Activated CD4-positive, alpha-beta T cell treated with anti-CD3 and anti-CD28 coated beads, Interleukin-10, Interleukin-2, amounts not matched to agents 100 ng/mL and 50 ng/mL, durations not matched to agents 16 hours and 8 hours (primary cell): ENCODE measurements at regions not wholly inside any gene's neighbourhood (a gene's known extent, or its start where the extent isn't known, plus 50 kb on each side); places are given as distances from the start of the nearest gene placed in this dataset.

Source experiments
- DNase-seq: peaks from one replicate; pipeline ENCODE4 v3.0.0-alpha.2; 2020

DNA sequence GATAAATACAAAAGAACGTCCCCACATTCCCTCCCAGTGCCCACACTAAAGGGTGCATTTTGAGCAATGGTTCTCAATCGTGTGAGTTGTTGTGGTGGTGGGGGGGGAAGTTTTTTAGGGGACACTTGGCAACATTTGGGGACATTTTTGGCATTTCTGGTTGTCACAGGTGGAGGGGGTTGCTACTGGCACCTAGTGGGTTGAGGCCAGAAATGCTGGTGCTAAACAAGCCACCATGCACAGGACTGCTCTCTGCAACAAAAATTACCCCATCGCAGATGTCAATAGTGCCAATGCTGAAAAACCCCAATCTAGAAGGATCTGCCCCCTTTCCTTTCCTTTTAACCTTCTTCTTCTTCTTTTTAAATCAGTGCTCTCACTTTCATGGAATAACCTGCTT, 453.3 kb downstream of the TSHZ3 start:
- no peak for DNase-seq

DNA sequence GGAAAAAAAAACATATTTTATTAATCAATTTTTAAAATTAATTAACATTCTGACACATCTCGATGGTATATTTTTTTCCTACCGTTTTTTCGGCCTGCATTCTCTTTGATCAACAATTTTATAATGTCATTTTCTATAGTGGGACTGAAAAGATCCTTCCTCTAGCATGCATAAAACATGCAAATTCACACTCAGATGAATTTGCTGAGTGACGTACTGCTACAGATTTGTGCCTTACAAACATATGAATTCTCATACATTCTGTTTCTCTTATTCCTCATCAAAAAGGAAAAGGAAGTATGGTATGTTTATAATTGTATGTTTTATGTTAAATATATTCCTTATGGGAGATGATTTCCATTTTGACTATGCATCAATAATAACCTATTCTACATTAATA, 458.2 kb downstream of the TSHZ3 start:
- no peak for DNase-seq

DNA sequence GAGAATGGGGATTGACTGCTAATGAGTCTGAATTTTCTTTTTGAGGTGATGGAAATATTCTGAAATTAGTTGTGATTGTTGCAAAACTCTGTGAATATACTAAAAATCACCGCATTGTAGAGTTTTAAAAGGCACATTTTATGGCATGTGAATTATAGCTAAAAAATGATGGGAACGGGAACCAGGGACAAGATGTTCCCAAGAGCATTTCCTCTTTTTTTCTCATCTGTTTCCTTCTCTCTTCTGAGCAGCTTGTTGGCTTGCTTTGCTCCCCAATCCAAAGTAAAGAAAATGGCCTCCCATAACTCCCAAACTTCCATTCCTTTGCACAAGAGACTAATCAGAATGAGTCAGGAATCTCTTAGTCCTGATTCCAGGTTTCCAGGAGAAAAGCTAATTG, 459.2 kb downstream of the TSHZ3 start:
- DNase-seq = no peak

GRCh38 chr19:30888937-30889336, 460.3 kb downstream of the TSHZ3 start:
- DNase-seq = no peak

DNA sequence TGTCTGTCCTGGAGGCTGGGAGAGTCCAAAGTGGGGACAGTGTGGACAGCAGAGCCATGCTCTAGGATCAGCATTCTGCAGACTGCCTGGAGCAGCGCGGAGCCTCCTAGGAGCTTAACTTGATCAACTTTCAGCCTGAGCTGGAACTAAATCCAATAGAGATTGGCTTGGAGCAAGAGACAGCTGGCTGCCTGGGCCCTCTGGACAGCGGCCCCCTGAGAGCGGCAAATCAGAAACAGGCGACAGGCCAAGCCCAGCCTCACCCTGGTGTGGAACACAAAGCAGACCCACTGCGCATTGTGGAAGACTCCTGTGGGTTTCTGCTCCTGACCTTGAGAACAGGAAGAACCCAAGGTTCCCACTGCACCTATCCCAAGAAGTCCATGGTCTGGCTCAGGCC, 462.2 kb downstream of the TSHZ3 start:
- no peak for DNase-seq

DNA sequence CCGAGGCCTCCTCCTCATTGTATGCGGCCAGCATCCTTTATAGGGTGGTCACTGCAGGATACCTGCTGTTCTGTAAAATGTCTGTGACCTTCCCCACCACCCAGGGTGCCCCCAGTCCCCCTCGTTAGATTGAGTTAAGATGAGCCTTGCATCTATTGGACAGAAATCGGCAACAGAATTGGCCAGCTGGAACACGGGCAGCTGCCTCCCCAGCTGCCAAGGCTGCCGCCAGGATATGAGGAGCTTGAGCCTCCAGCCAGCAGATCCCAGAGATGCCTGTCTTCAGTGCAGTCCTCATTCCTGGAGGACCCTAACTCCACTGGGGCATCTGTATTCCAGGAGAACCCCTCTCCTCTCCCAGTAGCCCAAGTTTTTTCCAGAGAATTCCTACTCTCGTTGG, 463.0 kb downstream of the TSHZ3 start:
- DNase-seq = no peak

DNA sequence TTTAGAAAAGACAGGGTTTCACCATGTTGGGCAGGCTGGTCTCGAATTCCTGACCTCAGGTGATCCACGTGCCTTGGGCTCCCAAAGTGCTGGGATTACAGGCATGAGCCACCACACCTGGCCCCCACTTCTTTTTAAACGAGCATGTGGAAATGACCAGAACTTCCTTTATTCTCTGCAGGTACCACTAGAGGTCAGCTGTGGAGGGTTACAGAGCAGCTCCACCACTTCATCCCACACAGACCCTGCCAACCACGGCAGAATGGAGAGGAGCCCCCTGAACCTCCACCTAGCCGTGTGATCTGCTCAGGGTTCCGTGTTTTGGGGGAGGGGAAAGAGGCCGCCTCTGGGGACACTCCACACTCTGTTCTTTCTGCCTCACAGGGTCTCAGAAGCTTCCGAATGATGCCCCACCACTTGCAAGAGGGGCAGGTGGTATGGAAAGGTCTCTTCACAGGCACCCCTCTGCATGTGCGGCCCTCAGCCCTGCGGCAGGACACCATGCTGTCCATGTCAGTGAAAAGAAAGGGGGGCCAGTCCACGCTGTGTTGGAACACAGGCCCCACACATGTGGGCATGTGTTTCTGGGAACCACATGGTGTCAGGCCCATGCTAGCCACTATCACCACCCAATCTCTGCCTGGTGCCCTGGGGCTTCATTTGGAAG, 465.0 kb downstream of the TSHZ3 start:
- DNase-seq = no peak

- DNase-seq = no peak
Measured at GRCh38 chr19:30883071-30883470, 466.2 kb downstream of the TSHZ3 start.

- no peak for DNase-seq
Measured at GRCh38 chr19:30882411-30883005, 466.7 kb downstream of the TSHZ3 start.

- DNase-seq = no peak
Measured at GRCh38 chr19:30881930-30882329, 467.3 kb downstream of the TSHZ3 start.

DNA sequence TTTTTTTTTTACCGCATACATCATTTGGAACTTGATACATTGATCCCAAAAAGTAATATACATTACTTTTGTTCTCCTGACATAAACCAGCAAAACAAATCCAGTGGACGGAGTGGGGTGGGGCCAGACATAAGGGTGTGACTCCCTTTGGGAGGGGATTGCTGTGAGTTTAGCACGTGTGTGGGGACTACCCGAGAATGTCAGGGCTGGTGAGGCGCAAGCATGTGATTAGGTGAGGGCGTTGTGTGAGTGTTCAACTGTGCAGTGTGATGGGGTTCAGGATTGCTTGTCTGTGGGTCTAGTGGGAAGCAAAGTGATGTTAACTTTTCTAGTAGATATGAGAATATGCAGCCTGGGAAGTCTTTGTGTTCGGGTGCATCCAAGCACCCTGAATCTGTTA, 468.0 kb downstream of the TSHZ3 start:
- DNase-seq = no peak

DNA sequence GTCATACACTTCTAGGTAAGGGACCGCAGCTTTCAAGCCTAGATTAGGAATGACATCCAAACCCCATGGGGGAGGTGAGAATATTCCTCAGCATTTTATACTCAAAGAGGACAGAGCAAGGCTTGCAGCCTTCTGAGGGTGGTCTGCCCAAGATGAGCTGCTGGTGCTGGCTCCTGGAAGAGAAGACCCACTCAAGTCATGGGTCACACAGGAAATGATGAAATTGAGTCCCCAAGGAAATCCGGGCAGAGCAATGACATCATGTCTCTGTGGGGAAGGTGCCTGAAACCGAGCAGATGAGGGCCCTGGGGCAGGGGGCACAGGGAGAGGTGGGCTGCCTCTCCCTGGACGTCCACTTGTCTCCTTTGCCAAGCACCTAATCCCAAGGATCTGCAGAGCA, 468.7 kb downstream of the TSHZ3 start:
- no peak for DNase-seq

- no peak for DNase-seq
Measured at GRCh38 chr19:30880151-30880550, 469.1 kb downstream of the TSHZ3 start.

DNA sequence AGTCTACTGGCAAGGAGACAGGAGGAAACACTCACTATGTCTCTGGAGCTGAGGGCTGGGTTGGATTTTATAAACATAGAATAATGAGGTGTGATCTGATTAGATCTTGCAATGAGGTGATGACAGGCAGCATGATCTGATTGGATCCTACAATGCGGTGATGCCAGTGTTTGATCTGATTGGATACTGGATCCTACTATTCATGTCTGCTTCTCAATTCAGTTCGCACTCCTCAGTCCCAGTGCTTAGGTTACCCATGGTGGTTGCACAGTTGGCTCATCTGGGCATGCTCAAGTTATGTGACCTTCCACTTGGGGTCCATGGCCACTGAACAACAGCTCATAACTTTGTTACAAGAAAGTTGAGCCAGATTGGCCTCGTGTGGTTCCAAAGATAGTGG, 469.5 kb downstream of the TSHZ3 start:
- DNase-seq = no peak

GRCh38 chr19:30879225-30879624, 470.0 kb downstream of the TSHZ3 start:
- DNase-seq = no peak

DNA sequence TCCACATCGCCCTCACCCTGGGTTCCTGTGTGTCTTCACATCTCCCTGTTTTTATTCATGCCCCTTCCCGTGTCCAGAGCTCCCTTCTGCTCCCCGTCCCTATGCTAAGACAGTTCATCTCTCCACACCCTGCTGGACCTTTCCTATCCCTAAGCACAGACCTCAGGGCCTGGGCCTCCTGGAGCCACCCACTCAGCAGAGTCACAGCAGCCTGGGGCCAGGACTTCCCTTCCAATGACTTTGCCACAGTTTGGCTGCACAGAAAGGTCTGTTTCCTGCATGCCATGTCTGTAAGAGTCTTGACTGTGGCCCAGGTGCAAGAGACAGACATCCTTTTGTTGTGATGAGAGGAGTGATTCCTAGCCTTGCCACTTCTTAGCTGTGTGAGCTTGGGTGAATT, 470.7 kb downstream of the TSHZ3 start:
- no peak for DNase-seq

DNA sequence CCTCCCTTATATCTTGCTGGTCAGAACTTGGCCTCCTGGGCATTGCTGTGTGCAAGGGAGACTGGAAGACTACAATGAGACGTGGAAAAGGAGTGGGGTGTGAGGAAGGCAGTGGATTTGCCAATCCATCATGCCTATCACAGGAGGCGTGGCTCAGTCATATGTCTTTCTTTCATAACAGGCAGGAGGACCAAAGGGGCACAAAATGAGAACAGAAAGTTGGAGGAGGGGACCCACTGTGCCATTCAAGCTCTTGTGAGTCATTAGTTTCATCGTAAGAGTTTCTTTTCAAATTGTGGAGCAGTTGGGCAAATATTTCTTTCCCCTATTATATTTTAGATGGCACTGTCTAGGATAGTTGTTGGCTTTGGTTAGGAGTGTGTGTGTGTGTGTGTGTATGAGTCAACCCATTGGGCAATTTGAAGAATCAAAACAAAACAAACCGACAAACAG, 471.5 kb downstream of the TSHZ3 start:
- no peak for DNase-seq

DNA sequence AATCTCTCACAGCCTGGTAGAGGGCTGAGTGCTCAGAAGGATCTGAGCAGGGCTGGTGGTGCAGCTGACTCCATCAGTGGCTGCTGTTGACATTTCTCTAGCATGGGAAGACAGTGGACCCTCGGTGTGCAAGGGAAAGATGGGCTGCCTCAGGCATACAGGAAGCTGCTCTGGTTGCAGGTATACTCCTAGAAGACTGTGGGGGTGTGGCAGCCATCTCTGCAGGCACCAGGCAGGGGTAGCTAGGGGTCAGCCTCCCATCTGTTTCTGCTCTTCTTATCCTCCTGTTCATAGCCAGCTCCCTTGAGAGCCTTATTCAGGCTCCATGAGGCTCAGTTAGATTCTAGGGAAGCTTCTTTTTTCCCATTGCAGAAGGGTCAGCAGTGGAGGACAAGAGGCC, 475.5 kb downstream of the TSHZ3 start:
- no peak for DNase-seq

GRCh38 chr19:30873003-30873402, 476.2 kb downstream of the TSHZ3 start:
- no peak for DNase-seq

DNA sequence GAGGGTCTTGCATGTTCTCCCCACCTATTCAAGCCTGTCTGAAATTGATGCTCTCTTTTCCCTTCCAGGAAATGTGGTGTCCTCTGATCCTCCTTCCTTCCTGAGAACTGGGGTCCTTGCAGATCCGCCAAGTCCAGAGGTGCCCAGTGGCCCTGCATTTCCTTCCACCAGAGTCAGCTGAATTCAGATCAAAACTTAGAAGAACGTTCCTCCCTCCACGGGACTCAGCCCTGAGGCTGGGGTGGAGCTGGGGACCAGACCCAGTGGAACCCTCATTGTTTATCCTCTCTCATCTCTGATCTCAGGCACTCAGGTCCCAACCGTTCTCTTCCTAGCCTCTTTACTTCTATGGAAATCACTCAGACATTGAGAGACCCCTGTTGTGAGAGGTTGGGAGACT, 477.3 kb downstream of the TSHZ3 start:
- no peak for DNase-seq

- DNase-seq = no peak
Measured at GRCh38 chr19:30870876-30871275, 478.4 kb downstream of the TSHZ3 start.

DNA sequence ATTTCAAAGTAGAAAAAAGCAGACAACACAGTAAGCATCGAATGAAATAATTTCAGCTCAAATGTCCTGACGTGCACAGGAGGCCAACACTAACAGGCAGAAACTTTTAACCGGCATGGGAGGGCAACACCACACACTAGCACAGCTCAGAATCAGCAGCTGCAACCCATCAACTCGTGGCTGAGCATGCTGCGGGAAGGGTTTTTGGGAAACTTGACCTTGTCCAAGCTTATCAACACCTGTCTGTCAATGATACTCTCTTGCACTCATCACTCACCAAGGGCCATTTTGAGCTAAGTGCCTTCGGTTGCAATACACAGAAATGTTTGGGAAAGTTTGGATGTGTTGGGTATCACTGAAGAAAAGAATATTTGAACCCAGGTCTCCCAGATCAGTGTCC, 483.7 kb downstream of the TSHZ3 start:
- no peak for DNase-seq

- no peak for DNase-seq
Measured at GRCh38 chr19:30864391-30865215, 484.6 kb downstream of the TSHZ3 start.

DNA sequence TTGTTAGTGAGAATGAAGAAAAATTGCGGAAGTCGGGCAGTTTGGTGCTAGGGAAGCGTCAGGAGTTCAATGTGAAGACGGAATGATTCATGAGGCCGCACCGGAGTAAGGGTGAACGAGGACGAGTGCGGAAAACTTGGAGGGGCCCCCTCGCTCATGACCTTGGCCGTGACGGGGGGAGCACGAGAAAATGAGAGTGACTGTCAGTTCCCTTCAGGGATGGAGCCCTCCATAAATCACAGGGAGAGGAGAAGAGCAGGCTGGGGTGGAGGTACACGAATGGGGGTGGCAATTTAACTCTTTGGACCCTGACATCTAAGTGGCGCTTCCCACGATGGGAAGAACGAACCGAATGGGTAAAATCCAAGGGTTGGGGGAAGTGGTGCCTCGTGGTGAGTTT, 486.4 kb downstream of the TSHZ3 start:
- no peak for DNase-seq
